HFFc6 (cell line): ENCODE measurements at regions not wholly inside any gene's neighbourhood (a gene's known extent, or its start where the extent isn't known, plus 50 kb on each side); places are given as distances from the start of the nearest gene placed in this dataset.

ENCODE experiments used
- DNase-seq: peaks from one replicate; pipeline ENCODE4 v3.0.0-alpha.2; 2018
- H3K27ac Mint-ChIP-seq: 2 replicates; pipeline ENCODE4 v1.8.0; 2020; ENCODE audit warnings: mild to moderate bottlenecking, mixed read lengths
- H3K27me3 Mint-ChIP-seq: 2 replicates; pipeline ENCODE4 v1.8.0; 2021; ENCODE audit warnings: mild to moderate bottlenecking, moderate library complexity, mixed read lengths; ENCODE audit not compliant: insufficient read depth
- H3K36me3 Mint-ChIP-seq: 2 replicates; pipeline ENCODE4 v1.8.0; 2021; ENCODE audit warnings: low read depth, mixed read lengths
- H3K4me1 Mint-ChIP-seq: 2 replicates; pipeline ENCODE4 v1.8.0; 2020; ENCODE audit warnings: low read depth, mixed read lengths
- H3K4me3 Mint-ChIP-seq: 2 replicates; pipeline ENCODE4 v1.8.0; 2020; ENCODE audit warnings: mild to moderate bottlenecking, moderate library complexity, mixed read lengths
- H3K9me3 Mint-ChIP-seq: 2 replicates; pipeline ENCODE4 v1.8.0; 2020; ENCODE audit warnings: mild to moderate bottlenecking, mixed read lengths
- TF ChIP-seq, protein P1 (sequence below): fragments of 200-600 bp; sonication (generic); IDR thresholded peaks from 2 replicates; pipeline ENCODE4 v1.5.0; 2021; ENCODE audit warnings: antibody characterized with exemption, mild to moderate bottlenecking

DNA sequence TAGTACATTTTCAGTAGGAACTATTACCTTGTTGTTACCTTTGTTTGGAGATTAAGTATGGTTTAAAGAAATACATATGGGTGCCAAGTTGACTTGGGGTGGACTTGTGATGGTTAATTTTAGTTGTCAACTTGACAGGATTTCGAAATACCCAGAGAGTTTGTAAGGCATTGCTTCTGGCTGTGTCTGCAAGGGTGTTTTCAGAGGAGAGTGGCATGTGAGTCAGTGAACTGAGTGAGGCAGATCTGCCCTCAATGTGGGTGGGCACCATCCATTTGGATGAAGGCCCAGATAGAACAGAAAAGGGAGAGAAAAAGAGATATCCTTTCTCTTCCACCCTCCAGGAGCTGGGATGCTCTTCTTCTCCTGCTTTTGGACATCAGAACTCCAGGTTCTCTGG lies 315.5 kb downstream of the GPATCH2 start:
- DNase-seq = no peak
- Mint-ChIP-seq H3K9me3 (no peaks in the 10 kb centered on the region), H3K4me1 (no peaks in the 10 kb centered on the region), H3K4me3 (no peak overlapping the region), H3K27me3 (no peaks in the 10 kb centered on the region; the same call in 1 of the 2 replicates), H3K27ac (no peak overlapping the region), H3K36me3 (no peaks in the 10 kb centered on the region)
- TF ChIP-seq, protein P1, sequence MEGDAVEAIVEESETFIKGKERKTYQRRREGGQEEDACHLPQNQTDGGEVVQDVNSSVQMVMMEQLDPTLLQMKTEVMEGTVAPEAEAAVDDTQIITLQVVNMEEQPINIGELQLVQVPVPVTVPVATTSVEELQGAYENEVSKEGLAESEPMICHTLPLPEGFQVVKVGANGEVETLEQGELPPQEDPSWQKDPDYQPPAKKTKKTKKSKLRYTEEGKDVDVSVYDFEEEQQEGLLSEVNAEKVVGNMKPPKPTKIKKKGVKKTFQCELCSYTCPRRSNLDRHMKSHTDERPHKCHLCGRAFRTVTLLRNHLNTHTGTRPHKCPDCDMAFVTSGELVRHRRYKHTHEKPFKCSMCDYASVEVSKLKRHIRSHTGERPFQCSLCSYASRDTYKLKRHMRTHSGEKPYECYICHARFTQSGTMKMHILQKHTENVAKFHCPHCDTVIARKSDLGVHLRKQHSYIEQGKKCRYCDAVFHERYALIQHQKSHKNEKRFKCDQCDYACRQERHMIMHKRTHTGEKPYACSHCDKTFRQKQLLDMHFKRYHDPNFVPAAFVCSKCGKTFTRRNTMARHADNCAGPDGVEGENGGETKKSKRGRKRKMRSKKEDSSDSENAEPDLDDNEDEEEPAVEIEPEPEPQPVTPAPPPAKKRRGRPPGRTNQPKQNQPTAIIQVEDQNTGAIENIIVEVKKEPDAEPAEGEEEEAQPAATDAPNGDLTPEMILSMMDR = no peak

DNA sequence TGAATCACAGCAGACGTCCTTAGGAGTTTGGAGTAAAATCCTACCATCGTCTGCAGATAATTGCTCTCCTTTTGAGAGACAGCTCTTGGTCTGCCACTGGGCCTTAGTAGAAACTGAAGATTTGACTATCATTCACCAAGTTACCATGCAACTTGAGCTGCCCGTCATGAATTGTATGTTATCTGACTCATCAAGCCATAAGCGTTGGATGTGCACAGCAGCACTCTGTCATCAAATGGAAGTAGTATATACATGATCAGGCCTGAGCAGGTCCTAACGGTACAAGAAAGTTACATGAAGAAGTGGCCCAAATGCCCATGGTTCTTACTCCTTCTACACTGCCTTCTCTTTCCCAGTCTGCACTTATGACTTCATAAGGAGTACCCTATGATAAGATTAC lies 317.8 kb downstream of the GPATCH2 start:
- Mint-ChIP-seq H3K27ac (no peak overlapping the region), H3K27me3 (no peaks in the 10 kb centered on the region; the same call in 1 of the 2 replicates), H3K4me1 (no peaks in the 10 kb centered on the region), H3K36me3 (no peaks in the 10 kb centered on the region), H3K4me3 (no peak overlapping the region), H3K9me3 (peaks cover 2% of the 10 kb centered on the region; the same call in 1 of the 2 replicates)
- DNase-seq = no peak
- TF ChIP-seq, protein P1 = no peak

GRCh38 chr1:217311766-217312165 lies 319.1 kb downstream of the GPATCH2 start:
- H3K4me3 Mint-ChIP-seq = no peak overlapping the region
- H3K4me1 Mint-ChIP-seq = no peaks in the 10 kb centered on the region
- DNase-seq = no peak
- no peak overlapping the region for H3K27ac Mint-ChIP-seq
- no peaks in the 10 kb centered on the region; the same call in 1 of the 2 replicates for H3K27me3 Mint-ChIP-seq
- H3K36me3 Mint-ChIP-seq = no peaks in the 10 kb centered on the region
- TF ChIP-seq, protein P1 = no peak
- H3K9me3 Mint-ChIP-seq = peaks cover 4% of the 10 kb centered on the region; the same call in 1 of the 2 replicates

DNA sequence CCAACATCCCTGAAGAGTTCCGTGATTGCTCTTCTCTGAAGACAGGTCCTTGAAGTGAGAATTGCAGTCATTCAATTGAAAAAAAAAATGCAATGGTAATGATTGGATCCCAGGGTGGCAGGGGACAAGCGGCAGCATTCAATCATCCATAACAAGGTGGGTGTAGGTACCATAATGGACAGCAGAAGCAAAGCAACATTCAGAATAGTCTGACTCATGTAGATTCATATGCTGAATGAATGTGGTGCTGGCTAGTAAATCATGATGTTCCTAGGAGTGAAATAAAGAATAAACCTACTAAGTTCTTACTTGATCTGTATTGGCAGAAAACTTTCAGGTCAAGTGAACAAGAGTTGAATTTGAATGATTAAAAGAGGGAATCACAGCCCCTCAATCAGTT lies 319.6 kb downstream of the GPATCH2 start:
- Mint-ChIP-seq H3K27ac (no peak overlapping the region), H3K36me3 (no peaks in the 10 kb centered on the region), H3K27me3 (no peaks in the 10 kb centered on the region; the same call in 1 of the 2 replicates)

GRCh38 chr1:217281332-217281731 lies 349.6 kb downstream of the GPATCH2 start:
- Mint-ChIP-seq H3K27ac (no peak overlapping the region), H3K4me3 (no peak overlapping the region), H3K36me3 (no peaks in the 10 kb centered on the region), H3K27me3 (no peaks in the 10 kb centered on the region; the same call in none of the 2 replicates), H3K9me3 (no peaks in the 10 kb centered on the region), H3K4me1 (peaks cover 18% of the 10 kb centered on the region)
- DNase-seq = no peak
- TF ChIP-seq, protein P1 = no peak

More for the DNA sequence above, 319.6 kb downstream of the GPATCH2 start:
- no peak for DNase-seq
- peaks cover 4% of the 10 kb centered on the region; the same call in 1 of the 2 replicates for H3K9me3 Mint-ChIP-seq
- TF ChIP-seq, protein P1 = no peak
- H3K4me1 Mint-ChIP-seq = no peaks in the 10 kb centered on the region
- H3K4me3 Mint-ChIP-seq = no peak overlapping the region
